Endothelial cell (in vitro differentiated cells): ENCODE measurements at regions not wholly inside any gene's neighbourhood (a gene's known extent, or its start where the extent isn't known, plus 50 kb on each side); places are given as distances from the start of the nearest gene placed in this dataset.
"Not testable (repeated sequence)": the region's sequence is repeated elsewhere in the genome, so short reads cannot be mapped to it uniquely, and the experiment has no call there.

Source experiments
- DNase-seq: peaks from one replicate; pipeline ENCODE4 v3.0.0; 2021; ENCODE audit warnings: low spot score
- H3K27ac Mint-ChIP-seq: one replicate; pipeline ENCODE4 v1.8.0; 2021; ENCODE audit warnings: mixed read lengths, inconsistent platforms; ENCODE audit not compliant: unreplicated experiment
- H3K27me3 Mint-ChIP-seq: one replicate; pipeline ENCODE4 v1.8.0; 2021; ENCODE audit warnings: mild to moderate bottlenecking, moderate library complexity, mixed read lengths, inconsistent platforms; ENCODE audit not compliant: unreplicated experiment
- H3K36me3 Mint-ChIP-seq: one replicate; pipeline ENCODE4 v1.8.0; 2021; ENCODE audit warnings: mild to moderate bottlenecking, low read depth, mixed read lengths, inconsistent platforms; ENCODE audit not compliant: unreplicated experiment
- H3K4me1 Mint-ChIP-seq: one replicate; pipeline ENCODE4 v1.8.0; 2021; ENCODE audit warnings: mild to moderate bottlenecking, mixed read lengths, inconsistent platforms; ENCODE audit not compliant: unreplicated experiment
- H3K4me3 Mint-ChIP-seq: one replicate; pipeline ENCODE4 v1.8.0; 2021; ENCODE audit warnings: mild to moderate bottlenecking, mixed read lengths, inconsistent platforms; ENCODE audit not compliant: unreplicated experiment
- H3K9me3 Mint-ChIP-seq: one replicate; pipeline ENCODE4 v1.8.0; 2021; ENCODE audit warnings: mixed read lengths, inconsistent platforms; ENCODE audit not compliant: unreplicated experiment
- TF ChIP-seq, protein P1 (sequence below): fragments of 200-600 bp; sonication (generic); IDR thresholded peaks from one replicate; pipeline ENCODE4 v1.5.0; 2021; ENCODE audit warnings: antibody characterized with exemption; ENCODE audit not compliant: unreplicated experiment

- Mint-ChIP-seq H3K4me1 (peaks cover 4% of the 10 kb centered on the region), H3K36me3 (no peaks in the 10 kb centered on the region), H3K4me3 (no peak overlapping the region), H3K9me3 (no peaks in the 10 kb centered on the region), H3K27me3 (peaks cover 4% of the 10 kb centered on the region), H3K27ac (no peak overlapping the region)
- no peak for DNase-seq
- TF ChIP-seq, protein P1, sequence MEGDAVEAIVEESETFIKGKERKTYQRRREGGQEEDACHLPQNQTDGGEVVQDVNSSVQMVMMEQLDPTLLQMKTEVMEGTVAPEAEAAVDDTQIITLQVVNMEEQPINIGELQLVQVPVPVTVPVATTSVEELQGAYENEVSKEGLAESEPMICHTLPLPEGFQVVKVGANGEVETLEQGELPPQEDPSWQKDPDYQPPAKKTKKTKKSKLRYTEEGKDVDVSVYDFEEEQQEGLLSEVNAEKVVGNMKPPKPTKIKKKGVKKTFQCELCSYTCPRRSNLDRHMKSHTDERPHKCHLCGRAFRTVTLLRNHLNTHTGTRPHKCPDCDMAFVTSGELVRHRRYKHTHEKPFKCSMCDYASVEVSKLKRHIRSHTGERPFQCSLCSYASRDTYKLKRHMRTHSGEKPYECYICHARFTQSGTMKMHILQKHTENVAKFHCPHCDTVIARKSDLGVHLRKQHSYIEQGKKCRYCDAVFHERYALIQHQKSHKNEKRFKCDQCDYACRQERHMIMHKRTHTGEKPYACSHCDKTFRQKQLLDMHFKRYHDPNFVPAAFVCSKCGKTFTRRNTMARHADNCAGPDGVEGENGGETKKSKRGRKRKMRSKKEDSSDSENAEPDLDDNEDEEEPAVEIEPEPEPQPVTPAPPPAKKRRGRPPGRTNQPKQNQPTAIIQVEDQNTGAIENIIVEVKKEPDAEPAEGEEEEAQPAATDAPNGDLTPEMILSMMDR = no peak
These were observed 69.0 kb downstream of the DLL1 start for GRCh38 chr6:170221753-170222400.

DNA sequence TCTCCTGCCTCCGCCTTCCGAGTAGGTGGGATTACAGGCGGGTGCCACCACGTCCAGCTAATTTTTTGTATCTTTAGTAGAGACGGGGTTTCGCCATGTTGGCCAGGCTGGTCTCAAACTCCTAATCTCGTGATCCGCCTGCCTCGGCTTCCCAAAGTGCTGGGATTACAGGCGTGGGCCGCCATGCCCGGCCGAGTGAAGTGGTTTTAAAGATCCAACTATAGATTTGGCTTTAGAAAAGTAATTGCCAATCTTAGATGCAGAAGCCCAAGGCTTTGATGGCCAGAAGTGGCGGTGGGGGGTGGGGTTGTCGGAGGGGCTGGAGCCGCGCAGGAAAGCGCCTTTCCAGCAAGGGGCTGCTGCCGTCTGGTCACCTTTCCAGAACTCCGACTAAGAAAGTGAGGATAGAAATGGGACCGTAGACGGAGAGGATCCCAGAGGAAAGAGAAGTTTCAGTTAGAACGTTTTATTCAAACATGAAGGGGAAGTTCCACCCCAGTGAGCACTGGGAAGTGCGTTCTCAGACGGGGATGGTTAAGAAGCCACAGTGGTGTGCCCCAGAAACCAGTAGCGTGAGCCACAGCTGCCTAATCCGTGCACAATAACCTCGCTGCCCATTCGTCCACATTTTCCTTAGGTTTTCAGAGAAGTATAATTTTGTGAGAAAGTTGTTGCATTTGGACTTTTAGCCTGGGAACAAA is 69.7 kb downstream of the DLL1 start:
- Mint-ChIP-seq H3K27me3 (peaks cover 4% of the 10 kb centered on the region), H3K36me3 (no peaks in the 10 kb centered on the region), H3K9me3 (no peaks in the 10 kb centered on the region), H3K27ac (no peak overlapping the region), H3K4me3 (no peak overlapping the region), H3K4me1 (peaks cover 4% of the 10 kb centered on the region)
- TF ChIP-seq, protein P1 = no peak
- no peak for DNase-seq

DNA sequence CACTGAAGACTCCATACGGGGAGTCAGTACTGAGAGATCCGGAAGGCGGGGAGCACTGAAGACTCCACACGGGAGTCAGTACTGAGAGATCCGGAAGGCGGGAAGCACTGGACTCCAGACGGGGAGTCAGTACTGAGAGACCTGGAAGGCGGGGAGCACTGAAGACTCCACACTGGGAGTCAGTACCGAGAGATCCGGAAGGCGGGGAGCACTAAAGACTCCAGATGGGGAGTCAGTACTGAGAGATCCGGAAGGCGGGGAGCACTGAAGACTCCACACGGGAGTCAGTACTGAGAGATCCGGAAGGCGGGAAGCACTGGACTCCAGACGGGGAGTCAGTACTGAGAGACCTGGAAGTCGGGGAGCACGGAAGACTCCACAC is 77.2 kb downstream of the DLL1 start:
- DNase-seq = peak; percentile 0
- H3K9me3 Mint-ChIP-seq, H3K27me3 Mint-ChIP-seq, H3K36me3 Mint-ChIP-seq, H3K27ac Mint-ChIP-seq, H3K4me1 Mint-ChIP-seq: not testable (repeated sequence)
- peak overlapping the region; percentile 37 for H3K4me3 Mint-ChIP-seq

GRCh38 chr6:170212956-170213636 is 77.8 kb downstream of the DLL1 start:
- peaks cover 9% of the 10 kb centered on the region for H3K27me3 Mint-ChIP-seq
- no peaks in the 10 kb centered on the region for H3K4me1 Mint-ChIP-seq
- peak overlapping the region; percentile 37 for H3K4me3 Mint-ChIP-seq
- peak; percentile 2 for DNase-seq
- TF ChIP-seq, protein P1 = no peak
- H3K27ac Mint-ChIP-seq = no peak overlapping the region
- H3K9me3 Mint-ChIP-seq = no peaks in the 10 kb centered on the region
- peaks cover 8% of the 10 kb centered on the region for H3K36me3 Mint-ChIP-seq

- no peaks in the 10 kb centered on the region for H3K9me3 Mint-ChIP-seq
- TF ChIP-seq, protein P1 = no peak
- peak; percentile 3 for DNase-seq
- peaks cover 9% of the 10 kb centered on the region for H3K27me3 Mint-ChIP-seq
- no peak overlapping the region for H3K27ac Mint-ChIP-seq
- no peak overlapping the region for H3K4me3 Mint-ChIP-seq
- peaks cover 8% of the 10 kb centered on the region for H3K36me3 Mint-ChIP-seq
- H3K4me1 Mint-ChIP-seq = no peaks in the 10 kb centered on the region
These were observed 78.7 kb downstream of the DLL1 start for GRCh38 chr6:170212051-170212756.
